Esophagus muscularis mucosa (tissue), 4 donors: ENCODE measurements at regions not wholly inside any gene's neighbourhood (a gene's known extent, or its start where the extent isn't known, plus 50 kb on each side); places are given as distances from the start of the nearest gene placed in this dataset.

Source experiments
- DNase-seq: peaks from one replicate; pipeline ENCODE4 v3.0.0-alpha.2; 2017; ENCODE audit errors: extremely low spot score
- H3K27ac ChIP-seq, 4 donors: fragments of 200-600 bp; sonication (generic); replicated peaks in 1 of 4; 1 replicate in 3 of 4; 2 replicates in 1 of 4; pipeline ENCODE4 v1.5.1; 2016 to 2019; ENCODE audit warnings: mild to moderate bottlenecking in 1 of 4
- H3K27me3 ChIP-seq, 4 donors: fragments of 200-600 bp; sonication (generic); one replicate each; pipeline versions ENCODE4 v1.5.1 to v1.6.0; 2016 to 2019
- H3K36me3 ChIP-seq, 4 donors: fragments of 200-600 bp; sonication (generic); one replicate each; pipeline ENCODE4 v1.5.1; 2016 to 2019
- H3K4me1 ChIP-seq, 4 donors: fragments of 200-600 bp; sonication (generic); one replicate each; pipeline ENCODE4 v1.5.1; 2016 to 2019
- H3K4me3 ChIP-seq, 4 donors: fragments of 200-600 bp; sonication (generic); 1 replicate in 2 of 4; 2 replicates in 2 of 4; pipeline ENCODE4 v1.5.1; 2016 to 2019; ENCODE audit warnings: mild to moderate bottlenecking in 4 of 4, moderate library complexity in 1 of 4
- H3K9me3 ChIP-seq, 4 donors: fragments of 200-600 bp; sonication (generic); 1 replicate in 3 of 4; 2 replicates in 1 of 4; pipeline ENCODE4 v1.5.1; 2016 to 2019
- EP300 ChIP-seq: sonication (generic); formaldehyde crosslinking; IDR thresholded peaks from one replicate; pipeline ENCODE4 v1.6.1; 2017; ENCODE audit warnings: antibody characterized with exemption
- POLR2A ChIP-seq: fragments of 450-650 bp; IDR thresholded peaks from one replicate; pipeline ENCODE4 v1.6.1; 2017; ENCODE audit warnings: antibody characterized with exemption, moderate library complexity, mild to moderate bottlenecking, low read depth
- POLR2AphosphoS5 ChIP-seq, 2 donors: sonication (generic); formaldehyde crosslinking; IDR thresholded peaks; one replicate each; pipeline ENCODE4 v1.6.1; 2017; ENCODE audit warnings: antibody characterized with exemption in 2 of 2
- WGBS: methylation state at CpG from one replicate; pipeline ENCODE4 v1.1.5; 2018; 5-methylcytosine and 5-hydroxymethylcytosine counted together
- intact Hi-C: fragments of 100-400 bp; cut with DNase I; formaldehyde crosslinking; loops from one replicate; pipeline ENCODE4 v1.15.1; 2023
- TF ChIP-seq, protein P1 (sequence below), 3 experiments: fragments of 200-600 bp in 2 of 3; fragments of 450-650 bp in 1 of 3; sonication (generic) in 2 of 3; IDR thresholded peaks; one replicate each; pipeline ENCODE4 v1.5.1; 2017 to 2019; ENCODE audit warnings: antibody characterized with exemption in 3 of 3, mild to moderate bottlenecking in 2 of 3, moderate library complexity in 1 of 3

DNA sequence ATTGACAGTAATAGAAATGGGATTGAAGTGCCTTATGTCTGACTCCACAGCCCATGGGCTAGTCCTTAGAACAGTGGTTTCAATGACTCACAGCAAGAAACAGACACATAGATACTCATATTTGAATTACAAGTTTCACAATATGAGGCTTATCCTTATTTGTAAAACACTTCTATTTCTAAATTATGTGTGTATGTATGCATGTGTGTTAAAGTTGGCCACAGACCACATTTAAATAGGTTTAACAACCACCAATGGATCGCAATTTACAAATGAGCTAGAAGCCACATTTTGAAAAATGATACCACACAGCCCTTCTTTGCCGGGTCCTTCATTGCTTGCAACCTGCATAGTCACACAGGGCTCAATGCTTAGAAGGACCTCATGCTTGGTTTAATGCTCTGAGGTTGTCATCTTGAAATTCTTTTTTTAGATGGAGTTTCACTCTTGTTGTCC is 157.8 kb upstream of the PREP start:
- WGBS = 94% methylated on average over 2 of the region's 2 CpGs
- no peak for DNase-seq
- TF ChIP-seq, protein P1, sequence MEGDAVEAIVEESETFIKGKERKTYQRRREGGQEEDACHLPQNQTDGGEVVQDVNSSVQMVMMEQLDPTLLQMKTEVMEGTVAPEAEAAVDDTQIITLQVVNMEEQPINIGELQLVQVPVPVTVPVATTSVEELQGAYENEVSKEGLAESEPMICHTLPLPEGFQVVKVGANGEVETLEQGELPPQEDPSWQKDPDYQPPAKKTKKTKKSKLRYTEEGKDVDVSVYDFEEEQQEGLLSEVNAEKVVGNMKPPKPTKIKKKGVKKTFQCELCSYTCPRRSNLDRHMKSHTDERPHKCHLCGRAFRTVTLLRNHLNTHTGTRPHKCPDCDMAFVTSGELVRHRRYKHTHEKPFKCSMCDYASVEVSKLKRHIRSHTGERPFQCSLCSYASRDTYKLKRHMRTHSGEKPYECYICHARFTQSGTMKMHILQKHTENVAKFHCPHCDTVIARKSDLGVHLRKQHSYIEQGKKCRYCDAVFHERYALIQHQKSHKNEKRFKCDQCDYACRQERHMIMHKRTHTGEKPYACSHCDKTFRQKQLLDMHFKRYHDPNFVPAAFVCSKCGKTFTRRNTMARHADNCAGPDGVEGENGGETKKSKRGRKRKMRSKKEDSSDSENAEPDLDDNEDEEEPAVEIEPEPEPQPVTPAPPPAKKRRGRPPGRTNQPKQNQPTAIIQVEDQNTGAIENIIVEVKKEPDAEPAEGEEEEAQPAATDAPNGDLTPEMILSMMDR (IDR thresholded peaks at IDR 0.05) = no peak
- no peak for TF ChIP-seq POLR2AphosphoS5 (IDR thresholded peaks at IDR 0.05)
- TF ChIP-seq EP300 = no peak
- TF ChIP-seq POLR2A = no peak
- Histone ChIP-seq H3K4me1 (no peaks in the 10 kb centered on the region), H3K9me3 (peaks cover 0 to 4% (median 0%) of the 10 kb centered on the region in 4 donors), H3K27me3 (no peaks in the 10 kb centered on the region), H3K4me3 (no peak overlapping the region), H3K36me3 (no peaks in the 10 kb centered on the region), H3K27ac (no peak overlapping the region)
- intact Hi-C loops = no loop called here

DNA sequence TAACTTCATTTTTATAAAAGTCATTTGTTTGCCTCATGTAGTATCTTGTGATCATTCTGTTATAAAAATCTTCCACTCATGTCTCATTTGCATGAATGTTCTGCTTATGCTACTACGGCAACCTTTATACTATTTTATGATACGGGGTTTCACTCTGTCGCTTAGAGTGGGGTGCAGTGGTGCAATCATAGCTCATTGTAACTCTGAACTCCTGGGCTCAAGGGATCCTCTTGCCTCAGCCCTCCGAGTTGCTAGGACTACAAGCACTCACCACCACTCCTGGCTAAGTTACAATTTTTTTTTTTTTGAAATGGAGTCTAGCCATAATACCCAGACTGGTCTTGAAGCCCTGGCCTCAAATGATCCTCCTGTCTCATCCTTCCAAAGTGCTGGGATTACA is 154.4 kb upstream of the PREP start:
- TF ChIP-seq EP300 (no peak), POLR2A (no peak), POLR2AphosphoS5 (IDR thresholded peaks at IDR 0.05) (no peak)
- TF ChIP-seq, protein P1 (IDR thresholded peaks at IDR 0.05) = no peak
- DNase-seq = no peak
- no peaks in the 10 kb centered on the region for H3K9me3 ChIP-seq
- intact Hi-C loops = no loop called here
- H3K4me3 ChIP-seq = no peak overlapping the region
- H3K27ac ChIP-seq = no peak overlapping the region
- H3K27me3 ChIP-seq = no peaks in the 10 kb centered on the region
- peaks cover 0 to 5% (median 0%) of the 10 kb centered on the region in 4 donors for H3K4me1 ChIP-seq
- H3K36me3 ChIP-seq = no peaks in the 10 kb centered on the region
- 92% methylated on average over 4 of the region's 4 CpGs for WGBS

DNA sequence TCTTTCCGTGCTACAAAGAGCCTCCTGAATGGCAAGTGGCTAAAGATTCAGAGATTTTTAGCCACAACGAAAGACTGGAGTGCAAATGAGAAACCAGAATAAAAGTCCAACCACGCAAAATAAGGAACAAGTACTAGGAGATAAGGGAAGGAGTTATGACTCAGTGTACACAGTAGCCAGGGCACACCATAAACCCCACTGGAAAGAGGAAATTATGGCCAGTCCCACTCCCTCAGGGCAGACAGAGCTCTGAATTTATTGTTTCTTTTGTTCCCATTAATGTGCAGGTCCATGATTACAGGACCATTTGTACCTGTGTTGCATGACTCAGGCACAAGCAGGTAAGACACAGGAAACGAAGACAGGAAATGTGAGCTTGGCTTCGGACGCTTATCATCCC is 150.3 kb upstream of the PREP start:
- intact Hi-C loops = no loop called here
- 82% methylated on average over 6 of the region's 6 CpGs for WGBS
- no peak overlapping the region for H3K4me3 ChIP-seq
- H3K4me1 ChIP-seq = peaks cover 0 to 14% (median 10%) of the 10 kb centered on the region in 4 donors
- no peak overlapping the region for H3K27ac ChIP-seq
- no peaks in the 10 kb centered on the region for H3K36me3 ChIP-seq
- no peaks in the 10 kb centered on the region for H3K9me3 ChIP-seq
- no peaks in the 10 kb centered on the region for H3K27me3 ChIP-seq
- DNase-seq = no peak
- TF ChIP-seq, protein P1 (IDR thresholded peaks at IDR 0.05) = no peak
- TF ChIP-seq POLR2AphosphoS5 (IDR thresholded peaks at IDR 0.05) (no peak), POLR2A (no peak), EP300 (no peak)

DNA sequence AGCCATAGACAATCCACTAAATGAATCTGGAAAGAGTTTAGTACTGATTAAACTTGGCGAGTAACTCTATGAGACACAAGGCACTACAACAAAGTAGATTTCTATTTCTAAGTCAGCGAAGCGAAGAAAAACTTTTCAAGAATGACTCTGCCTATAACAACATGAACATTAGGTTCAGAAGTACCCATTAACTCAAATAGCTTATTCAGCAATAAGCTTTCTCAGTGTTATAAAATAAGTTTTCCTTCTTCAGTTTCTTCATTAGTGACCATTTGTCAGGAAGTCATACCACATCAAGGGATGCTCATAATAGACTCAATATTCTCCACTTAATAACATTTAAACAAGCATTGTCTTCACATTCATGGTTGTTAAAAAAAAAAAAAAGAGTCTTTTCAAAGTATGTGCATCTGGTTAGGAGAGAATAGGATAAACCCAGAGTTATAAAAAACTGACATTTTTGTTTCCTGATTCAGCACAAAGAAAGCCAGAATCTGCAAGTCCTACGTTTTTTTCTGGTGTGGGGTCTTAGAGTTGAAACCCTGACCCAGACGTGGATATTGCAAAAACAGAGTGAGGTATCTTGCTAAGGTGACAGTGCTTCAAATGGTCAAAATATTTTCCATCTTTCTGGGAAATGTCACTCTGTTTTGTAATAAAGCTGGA is 148.2 kb upstream of the PREP start:
- Histone ChIP-seq H3K27ac (no peak overlapping the region), H3K36me3 (no peaks in the 10 kb centered on the region), H3K4me3 (no peak overlapping the region), H3K4me1 (peaks cover 0 to 14% (median 10%) of the 10 kb centered on the region in 4 donors), H3K27me3 (no peaks in the 10 kb centered on the region), H3K9me3 (no peaks in the 10 kb centered on the region)
- intact Hi-C loops = no loop called here
- whole genome bisulfite sequencing = 76% methylated on average over 5 of the region's 5 CpGs
- no peak for DNase-seq
- TF ChIP-seq, protein P1 (IDR thresholded peaks at IDR 0.05) = no peak
- TF ChIP-seq EP300 (no peak), POLR2AphosphoS5 (IDR thresholded peaks at IDR 0.05) (no peak), POLR2A (no peak)

DNA sequence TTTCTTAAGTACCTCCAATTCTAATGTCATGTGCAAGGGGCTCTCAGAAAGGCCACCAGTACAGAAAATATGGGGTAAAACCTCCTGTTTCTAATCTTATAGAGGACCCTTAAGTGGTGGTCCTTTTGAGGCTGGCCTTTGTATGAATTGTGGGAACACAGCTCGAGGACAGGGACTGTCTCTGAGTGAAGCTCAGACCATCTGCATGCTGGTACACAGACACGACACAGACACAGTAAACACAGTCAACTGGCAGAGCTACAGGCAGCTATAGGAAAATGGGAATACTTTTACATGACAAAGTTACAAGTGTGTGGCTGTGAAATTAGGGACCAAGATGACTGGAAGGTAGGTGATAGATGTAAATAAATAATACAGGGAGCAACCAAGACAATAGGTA is 143.9 kb upstream of the PREP start:
- Histone ChIP-seq H3K4me3 (no peak overlapping the region), H3K27ac (no peak overlapping the region), H3K27me3 (no peaks in the 10 kb centered on the region), H3K4me1 (peaks cover 0 to 6% (median 5%) of the 10 kb centered on the region in 4 donors), H3K36me3 (no peaks in the 10 kb centered on the region), H3K9me3 (no peaks in the 10 kb centered on the region)
- intact Hi-C loops = no loop called here
- DNase-seq = no peak
- no peak for TF ChIP-seq POLR2AphosphoS5 (IDR thresholded peaks at IDR 0.05)
- TF ChIP-seq EP300 = no peak
- no peak for TF ChIP-seq POLR2A
- TF ChIP-seq, protein P1 (IDR thresholded peaks at IDR 0.05) = no peak
- WGBS = 74% methylated on average over 2 of the region's 2 CpGs
